ENCODE measurements at regions not wholly inside any gene's neighbourhood (a gene's known extent, or its start where the extent isn't known, plus 50 kb on each side); places are given as distances from the start of the nearest gene placed in this dataset.
"Not testable (repeated sequence)": the region's sequence is repeated elsewhere in the genome, so short reads cannot be mapped to it uniquely, and the experiment has no call there.

DNA sequence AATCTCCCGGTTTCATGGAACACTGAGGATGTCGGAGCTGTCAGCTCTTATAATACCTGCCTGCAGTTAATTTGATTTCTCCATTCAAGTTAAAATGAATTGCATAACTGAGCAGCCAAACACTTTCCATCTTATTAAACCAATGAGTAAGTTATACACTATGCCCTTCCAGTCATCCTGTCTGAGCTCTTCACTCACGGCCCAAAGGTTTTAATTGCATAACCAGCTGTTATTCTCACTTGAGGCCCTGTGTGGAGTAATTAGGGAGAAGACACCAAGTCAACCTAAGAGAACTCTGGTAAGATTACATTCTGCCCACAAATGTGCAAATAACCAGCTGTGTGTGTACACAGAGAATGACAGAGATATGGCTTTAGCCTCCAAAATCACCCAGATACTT is 303.5 kb downstream of the TBC1D4 start:
- no peak for DNase-seq (ENCODE audit: low read depth in 2 of 2)

DNA sequence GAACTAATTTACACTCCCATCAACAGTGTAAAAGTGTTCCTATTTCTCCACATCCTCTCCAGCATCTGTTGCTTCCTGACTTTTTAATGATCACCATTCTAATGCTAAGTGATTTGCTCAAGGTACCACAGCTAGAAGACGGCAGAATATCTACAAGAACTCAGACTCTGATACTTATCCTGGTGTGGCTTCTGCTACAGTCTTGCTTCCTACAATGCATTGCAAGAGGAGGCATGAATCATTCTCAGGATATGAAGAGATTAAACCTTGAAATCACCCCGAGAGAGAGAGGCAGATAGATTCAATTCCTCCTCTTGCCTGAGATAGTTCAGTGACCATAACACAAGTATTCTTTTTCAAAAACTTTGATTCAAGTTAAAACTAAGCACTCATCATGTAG is 306.4 kb downstream of the TBC1D4 start:
- no peak for DNase-seq (ENCODE audit: low read depth in 2 of 2)

DNA sequence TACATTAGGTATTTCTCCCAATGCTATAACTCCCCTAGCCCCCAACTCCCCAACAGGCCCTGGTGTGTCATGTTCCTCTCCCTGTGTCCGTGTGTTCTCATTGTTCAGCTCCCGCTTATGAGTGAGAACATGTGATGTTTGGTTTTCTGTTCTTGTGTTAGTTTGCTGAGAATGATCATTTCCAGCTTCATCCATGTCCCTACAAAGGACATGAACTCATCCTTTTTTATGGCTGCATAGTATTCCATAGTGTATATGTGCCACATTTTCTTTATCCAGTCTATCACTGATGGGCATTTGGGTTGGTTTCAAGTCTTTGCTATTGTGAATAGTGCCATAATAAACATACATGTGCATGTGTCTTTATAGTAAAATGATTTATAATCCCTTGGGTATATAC is 306.9 kb downstream of the TBC1D4 start:
- DNase-seq (ENCODE audit: low read depth in 2 of 2): not testable (repeated sequence)

DNA sequence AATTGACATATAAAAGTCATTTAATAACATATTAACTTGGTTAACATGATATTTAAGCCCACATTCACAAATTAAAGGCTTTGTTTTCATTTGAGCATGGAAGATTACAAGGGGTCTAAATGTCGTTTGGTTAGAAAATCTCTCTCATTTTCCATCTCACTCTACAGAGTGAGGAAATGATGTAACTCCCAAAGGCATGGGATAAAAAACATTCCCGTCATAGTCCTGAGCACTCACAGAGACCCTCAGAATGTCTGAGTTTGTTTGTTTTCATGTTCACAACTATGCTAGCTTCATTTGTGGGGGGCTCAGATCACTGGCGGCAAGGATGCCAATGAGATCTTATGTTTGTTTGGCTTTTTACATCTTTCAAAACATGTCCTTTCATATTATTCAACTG is 307.5 kb downstream of the TBC1D4 start:
- DNase-seq (ENCODE audit: low read depth in 2 of 2): no peak

DNA sequence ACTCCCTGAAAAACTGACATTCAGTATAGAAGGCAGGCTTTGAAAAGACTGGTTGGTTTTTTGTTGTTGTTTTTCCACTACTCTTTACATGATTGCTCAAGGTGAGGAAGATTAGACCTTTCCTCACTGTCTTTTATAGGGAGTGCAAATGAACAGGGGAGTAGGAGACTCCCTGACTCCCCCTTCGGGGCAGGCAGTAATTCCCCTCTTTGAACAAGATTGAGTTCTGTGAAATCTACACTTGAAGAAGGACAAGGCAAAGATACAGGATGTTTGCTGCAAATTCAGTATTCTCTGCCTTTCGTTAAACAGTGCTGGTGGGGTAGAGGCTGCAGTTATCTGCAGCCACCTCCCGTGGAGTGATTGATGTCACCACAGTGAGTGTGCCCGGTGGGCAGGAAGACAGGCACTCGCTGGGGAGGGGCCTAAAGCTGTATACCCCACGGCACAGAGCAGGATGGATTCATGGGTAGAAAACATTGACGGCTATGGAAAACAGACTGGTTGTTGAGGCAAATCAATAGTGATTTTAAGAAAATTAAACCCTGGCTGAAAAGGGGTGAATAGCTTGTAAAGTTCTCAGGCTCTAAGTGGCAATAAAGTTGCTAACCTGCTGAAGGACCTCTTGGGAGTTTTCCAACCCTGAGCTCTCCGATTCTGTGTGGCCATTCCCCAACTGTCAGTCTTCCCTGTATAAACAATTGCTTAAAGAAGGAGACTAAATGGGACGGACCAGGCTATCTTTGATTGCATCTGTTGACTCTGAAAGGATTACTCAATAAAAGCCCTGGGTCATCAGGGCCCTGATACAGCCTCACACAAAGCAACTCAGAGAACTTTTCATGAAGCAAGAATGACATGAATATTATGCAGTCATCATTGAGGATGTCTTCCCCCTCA is 308.3 kb downstream of the TBC1D4 start:
- no peak for DNase-seq (ENCODE audit: low read depth in 2 of 2)

DNA sequence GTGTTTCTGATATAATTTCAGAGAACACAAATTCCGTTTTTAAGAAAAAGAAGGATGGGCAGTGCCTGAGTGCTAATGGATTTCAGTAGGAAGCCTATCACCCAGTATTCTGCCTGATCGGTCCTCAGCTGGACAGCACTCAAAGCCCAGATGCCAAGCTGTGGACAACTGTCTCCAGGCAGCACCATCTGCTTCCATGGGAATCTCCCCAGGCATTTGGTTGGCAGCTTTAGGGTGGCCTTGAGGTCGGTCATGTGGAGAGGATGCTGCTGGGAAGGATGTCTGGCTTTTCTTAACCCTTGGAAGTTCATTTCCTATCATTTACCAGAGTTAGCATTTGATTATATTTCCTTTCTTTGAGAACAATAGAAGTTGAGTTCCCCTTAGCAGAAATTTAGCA is 311.7 kb downstream of the TBC1D4 start:
- DNase-seq (ENCODE audit: low read depth in 2 of 2): no peak

DNA sequence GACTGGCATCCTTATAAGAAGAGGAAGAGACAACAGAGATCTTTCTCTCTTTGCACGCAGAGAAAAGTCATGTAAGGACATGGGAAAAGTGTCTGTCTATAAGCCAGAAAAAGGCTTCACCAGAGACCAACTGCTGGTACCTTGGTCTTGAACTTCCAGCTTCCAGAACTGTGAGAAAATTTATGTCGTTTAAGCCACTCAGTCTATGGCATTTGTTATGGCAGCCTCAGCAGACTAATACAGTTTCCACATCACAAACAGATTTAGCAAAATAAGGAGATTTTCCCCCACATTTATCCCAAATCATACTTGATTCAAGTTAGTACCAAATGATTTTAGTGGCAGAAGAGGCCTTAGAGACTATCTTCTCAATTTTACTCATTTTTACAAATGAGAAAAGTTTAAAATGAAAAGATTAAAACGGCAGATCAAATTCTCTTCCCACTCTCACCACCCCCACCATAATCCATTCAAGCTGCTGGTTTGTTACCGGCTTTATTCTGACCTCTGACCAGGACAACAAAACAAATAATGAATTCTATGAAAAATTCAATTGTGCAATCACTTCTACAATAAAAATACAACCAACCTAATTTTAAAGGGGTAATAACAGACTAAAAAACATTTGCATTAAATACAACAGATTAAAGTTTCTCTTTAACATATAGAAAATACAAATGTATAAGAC is 316.3 kb downstream of the TBC1D4 start:
- no peak for DNase-seq (ENCODE audit: low read depth in 2 of 2)

DNA sequence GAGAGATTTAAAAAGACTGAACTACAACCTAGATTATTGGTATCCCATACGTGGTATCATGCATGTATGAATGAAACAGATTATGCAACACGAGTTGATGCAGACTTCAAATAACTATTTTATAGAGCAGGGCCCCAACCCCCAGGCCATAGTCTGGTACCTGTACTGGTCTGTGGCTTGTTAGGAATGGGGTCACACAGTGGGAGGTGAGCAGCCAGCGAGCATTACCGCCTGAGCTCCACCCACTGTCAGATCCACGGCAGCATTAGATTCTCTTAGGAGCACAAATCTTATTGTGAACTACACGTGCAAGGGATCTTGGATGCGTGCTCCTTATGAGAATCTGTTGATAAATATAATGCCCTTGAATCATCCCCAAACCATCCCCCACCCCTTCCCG is 320.2 kb downstream of the TBC1D4 start:
- no peak for DNase-seq (ENCODE audit: low read depth in 2 of 2)

DNA sequence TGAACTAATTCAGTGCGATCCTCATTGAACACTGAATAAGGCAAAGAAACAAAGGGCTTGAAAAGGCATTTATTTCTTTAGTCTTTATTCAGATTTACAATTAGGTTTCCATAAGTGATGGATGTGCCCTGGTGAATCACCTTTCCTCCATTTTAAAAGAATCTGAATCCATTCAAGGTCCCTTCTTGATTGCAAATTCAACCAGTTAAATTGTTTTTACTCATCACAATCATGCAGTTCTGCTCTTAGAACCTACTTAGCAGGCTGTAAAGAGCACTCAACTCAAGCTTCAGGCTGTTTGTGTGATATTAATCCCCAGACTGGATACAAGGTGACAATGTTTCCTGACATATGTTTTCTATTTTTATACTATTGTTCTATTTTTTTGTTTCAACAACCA is 321.0 kb downstream of the TBC1D4 start:
- no peak for DNase-seq (ENCODE audit: low read depth in 2 of 2)

DNA sequence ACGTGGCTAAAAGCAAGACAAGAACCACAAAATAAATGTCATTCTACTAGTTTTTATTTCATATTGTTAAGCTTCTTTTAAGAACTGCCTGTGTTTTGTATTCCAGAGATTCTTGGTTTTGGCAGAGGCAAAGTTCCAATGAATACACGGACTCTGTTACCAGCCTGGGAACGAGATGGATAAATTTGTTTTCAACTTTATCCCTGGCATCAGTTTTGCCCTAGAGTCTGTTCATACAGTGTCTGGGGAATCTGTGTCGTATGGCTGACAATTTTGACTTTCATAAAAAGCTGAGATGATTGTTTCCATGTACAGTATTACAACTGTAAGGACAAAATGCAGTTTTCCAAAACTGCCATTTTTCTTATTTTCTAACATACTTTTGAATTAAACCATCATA is 327.6 kb downstream of the TBC1D4 start:
- no peak for DNase-seq (ENCODE audit: low read depth in 2 of 2)

DNA sequence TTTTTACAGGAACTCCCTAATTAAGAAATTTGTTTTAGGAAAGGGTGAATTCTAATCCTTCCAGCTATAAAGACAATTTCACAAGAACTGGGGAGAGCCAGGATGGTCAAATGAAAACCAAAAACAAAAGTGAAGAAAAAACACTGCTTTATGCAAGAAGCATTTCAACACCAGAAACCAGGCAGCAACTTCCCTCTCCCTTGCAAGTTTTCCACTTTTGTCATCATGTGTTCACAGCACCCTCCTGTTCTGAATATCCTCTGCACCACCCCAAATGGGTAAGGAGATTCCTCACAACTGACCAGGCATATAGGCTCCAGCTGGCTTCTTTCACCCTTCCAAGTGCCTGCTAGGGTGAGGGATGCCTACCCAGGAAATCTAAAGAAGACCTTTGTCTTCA is 328.1 kb downstream of the TBC1D4 start:
- no peak for DNase-seq (ENCODE audit: low read depth in 2 of 2)

DNA sequence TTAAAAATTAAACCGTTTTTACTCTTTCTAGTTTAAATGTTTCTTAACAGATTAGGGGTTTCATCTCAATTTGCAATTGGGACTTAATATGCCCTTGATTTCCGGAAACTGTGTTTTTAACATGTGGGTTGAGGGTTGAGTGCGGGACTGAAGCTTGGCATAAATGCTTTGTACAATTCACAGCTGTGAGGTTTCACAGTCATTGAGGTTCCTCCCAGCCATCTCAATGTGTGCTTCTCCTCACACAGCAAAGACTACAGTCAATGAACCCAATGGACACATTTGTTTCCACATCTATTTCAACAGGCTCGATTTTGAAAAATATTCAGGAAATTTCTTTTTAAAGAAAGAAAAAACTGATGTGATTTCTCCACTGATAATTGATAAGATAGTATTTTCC is 328.6 kb downstream of the TBC1D4 start:
- no peak for DNase-seq (ENCODE audit: low read depth in 2 of 2)

DNA sequence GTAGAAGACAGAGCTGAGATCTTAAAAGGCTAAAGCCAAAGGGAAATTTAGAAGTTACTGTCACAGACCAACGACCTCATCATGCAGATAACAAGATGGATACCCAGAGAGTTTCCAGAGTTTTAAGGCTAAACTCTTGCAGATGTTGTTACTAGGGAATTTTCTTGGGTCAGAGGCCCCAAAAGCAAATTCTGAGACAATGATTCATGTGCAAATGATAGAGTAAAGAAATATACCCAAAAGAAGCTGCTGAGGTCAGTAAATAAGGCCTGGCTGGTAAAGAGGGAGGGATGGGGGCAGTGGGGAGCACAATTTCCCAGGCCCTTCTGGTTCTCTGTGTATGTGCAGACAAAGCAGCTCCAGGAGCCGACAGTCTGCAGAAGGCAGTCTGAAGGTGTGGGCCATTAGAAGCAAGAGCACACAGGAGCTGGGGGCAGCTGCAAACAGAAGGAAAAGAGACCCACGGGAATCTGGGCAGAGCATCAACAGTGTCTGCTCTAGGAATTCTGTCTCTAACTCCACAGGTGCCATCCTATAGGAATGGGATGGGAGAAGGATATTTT is 330.8 kb downstream of the TBC1D4 start:
- DNase-seq (ENCODE audit: low read depth in 2 of 2): no peak

DNA sequence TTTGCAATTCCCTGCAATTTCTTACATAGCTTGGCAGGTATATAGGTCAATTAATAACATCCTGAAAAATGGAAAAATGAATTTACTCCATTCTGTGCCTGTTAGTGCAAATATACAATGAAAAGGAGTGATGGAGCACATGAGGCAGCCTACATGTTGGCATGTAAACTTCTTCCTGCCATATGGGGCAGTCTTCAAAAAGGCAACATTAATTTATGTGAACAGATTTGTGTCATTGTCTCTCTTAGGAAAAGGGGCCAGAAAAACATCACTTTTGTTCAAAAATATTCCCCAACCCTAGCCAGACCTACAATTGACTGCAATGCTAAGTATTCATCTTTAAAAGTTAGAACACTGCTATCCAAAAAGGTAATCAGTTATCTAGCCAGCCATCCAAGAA is 332.2 kb downstream of the TBC1D4 start:
- no peak for DNase-seq (ENCODE audit: low read depth in 2 of 2)

DNA sequence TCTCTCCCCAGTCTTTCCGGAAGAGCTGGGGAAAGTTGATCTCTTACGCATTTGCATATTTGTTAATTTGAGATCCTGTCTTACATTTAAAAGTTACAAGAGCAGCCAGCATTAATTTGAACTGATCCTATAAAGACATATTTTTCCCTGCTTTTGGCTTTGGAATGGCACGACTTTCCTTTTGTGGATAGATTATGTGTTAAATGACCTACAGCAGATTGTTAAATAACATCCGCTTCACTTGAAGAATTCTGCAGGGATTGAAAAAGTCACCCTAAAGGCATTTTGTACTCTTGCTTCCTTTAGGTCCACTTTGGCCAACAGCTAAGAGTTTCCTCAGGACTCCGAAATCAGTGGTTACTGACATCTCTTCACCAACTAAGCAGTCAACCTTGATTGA is 334.0 kb downstream of the TBC1D4 start:
- no peak for DNase-seq (ENCODE audit: low read depth in 2 of 2)

DNA sequence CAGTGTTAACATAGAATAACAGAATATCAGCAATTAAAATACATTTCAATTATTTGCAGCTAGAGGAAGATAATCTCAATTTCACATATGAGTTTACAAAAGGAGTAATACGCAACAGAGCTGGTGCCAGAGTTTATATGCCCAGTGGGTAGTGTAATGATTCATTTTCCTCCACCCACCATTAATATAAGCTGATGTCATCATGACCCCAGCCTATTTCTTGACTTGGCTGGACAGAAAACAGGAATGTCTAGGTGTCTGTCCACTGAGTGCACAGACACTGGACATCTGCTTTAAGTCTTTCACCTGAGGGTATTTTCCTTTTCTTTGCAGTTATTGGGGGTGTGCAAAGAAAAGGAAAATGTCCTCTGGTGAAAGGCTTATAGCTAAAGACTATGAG is 335.5 kb downstream of the TBC1D4 start:
- DNase-seq (ENCODE audit: low read depth in 2 of 2): no peak

DNA sequence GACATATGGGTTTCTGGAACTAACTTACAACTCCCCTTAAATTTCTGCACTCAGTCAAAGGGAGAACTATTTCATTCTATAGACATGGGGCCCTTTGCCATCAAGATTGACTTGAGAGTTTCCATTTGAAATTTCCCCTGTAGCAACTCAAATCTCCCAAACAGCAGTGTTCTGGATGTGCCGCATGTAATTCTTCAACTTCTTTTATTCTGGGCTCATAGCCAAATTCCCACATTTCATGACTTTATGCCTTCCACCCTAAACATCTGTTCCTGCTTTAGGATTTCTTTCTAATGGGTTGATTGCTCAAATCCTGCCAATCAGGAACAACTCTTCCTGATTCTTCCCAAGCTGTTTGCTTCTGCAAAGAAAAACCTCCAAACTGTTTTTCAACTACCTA is 336.0 kb downstream of the TBC1D4 start:
- no peak for DNase-seq (ENCODE audit: low read depth in 2 of 2)

DNA sequence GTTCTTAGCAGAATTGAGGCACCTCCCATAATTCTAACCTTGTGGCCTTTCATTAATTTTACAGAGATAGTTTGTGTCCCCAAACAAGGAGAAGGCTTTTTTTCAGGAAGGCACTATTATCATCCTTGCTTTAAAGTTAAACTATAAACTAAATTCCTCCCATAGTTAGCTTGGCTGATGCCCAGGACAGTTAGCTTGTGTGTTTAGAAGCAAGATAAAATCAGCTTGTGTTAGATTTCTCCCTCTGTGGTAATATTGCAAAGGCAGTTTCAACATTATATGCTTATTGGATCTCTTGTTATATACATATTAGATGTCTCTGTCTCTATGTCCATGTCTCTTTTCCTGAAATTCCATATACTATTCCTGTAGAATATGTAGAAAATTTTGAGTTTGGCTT is 342.7 kb downstream of the TBC1D4 start:
- DNase-seq (ENCODE audit: low read depth in 2 of 2): no peak

DNA sequence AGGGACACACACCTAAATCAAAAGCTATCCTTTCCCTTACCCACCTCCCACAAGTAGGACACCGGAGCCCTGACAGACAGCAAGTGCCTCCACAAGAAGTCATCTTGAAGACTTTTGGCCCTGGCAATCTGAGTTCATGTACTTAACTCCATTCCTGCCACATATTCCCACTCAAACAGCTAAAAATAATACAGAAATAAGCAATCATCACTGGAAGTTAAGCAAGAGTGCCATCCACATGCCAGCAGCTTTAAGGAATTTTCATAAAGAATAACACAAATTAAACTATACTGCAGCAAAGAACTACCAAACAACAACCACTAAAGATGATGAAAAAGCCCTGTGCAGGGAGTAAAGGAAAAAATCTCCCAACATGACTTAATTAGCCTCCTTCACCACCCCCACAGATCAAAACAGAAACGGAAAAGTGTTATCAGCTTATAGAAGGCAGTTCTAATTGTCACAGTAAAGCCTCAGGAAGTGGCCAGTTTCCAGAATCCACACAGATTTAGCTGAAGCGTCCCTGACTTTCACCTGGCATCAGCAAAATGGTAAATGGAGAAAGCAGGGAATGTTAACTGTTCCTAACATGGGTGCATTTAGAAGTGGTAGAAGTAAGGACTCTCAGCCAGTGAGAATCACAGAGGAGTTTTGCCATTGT is 343.9 kb downstream of the TBC1D4 start:
- DNase-seq (ENCODE audit: low read depth in 2 of 2): no peak

DNA sequence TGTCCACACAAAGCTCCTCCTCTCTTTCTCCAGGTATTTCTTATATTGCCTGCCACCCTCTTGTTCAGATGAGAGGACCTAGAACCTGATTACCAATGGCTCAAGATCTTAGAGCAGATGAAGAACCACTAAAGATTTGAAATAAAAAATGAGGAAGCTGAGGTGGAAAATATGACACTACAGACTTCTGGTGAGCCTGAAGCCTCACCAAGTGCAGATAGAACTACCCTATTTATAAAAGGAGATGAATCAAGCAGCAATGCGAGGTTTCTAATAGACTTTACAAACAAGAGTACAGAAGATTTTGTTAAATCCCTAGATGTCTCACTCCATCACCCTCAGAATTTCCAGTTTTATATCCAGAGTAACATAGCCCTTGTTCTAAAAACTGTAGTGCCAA is 345.8 kb downstream of the TBC1D4 start:
- DNase-seq (ENCODE audit: low read depth in 2 of 2): no peak

DNA sequence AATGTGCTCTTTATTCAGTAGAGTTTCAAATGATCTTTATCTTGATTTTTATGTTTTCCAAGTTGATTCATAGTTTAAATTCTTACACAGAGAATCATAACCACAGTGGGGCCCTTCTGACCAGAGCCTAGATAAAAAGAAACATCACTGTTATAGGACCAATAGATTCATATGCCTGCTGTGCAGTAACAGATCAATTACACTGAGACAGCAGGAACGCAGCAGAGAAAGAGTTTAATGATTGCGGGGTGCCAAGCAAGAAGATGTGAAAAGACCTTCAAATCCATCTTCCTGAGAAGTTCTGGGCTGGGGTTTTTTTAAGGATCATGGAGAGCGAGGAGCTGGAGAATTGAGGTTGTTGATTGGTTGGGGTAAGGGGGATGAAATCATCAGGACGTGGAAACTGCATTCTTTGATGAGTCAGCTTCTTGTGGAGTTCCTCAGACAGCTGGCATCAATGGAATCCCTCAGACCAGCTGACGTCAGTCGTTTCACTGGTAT is 346.6 kb downstream of the TBC1D4 start:
- no peak for DNase-seq (ENCODE audit: low read depth in 2 of 2)

Measured in stimulated activated CD4-positive, alpha-beta T cell treated with anti-CD3 and anti-CD28 coated beads, Interleukin-4, amount 100 ng/mL, for 48 hours (primary cell).